GM21528 (cell line): ENCODE measurements at regions not wholly inside any gene's neighbourhood (a gene's known extent, or its start where the extent isn't known, plus 50 kb on each side); places are given as distances from the start of the nearest gene placed in this dataset.

ENCODE experiments used
- ATAC-seq: cut with Tn5 transposase; IDR thresholded peaks from one replicate; pipeline ENCODE4 v1.9.1; 2021; ENCODE audit warnings: mild to moderate bottlenecking, moderate library complexity; ENCODE audit not compliant: unreplicated experiment, low FRiP score

- no peak for ATAC-seq
Observed at GRCh38 chr6:19301980-19302379, 535.2 kb upstream of the ID4 start.

GRCh38 chr6:19303383-19303782, 533.8 kb upstream of the ID4 start:
- no peak for ATAC-seq

DNA sequence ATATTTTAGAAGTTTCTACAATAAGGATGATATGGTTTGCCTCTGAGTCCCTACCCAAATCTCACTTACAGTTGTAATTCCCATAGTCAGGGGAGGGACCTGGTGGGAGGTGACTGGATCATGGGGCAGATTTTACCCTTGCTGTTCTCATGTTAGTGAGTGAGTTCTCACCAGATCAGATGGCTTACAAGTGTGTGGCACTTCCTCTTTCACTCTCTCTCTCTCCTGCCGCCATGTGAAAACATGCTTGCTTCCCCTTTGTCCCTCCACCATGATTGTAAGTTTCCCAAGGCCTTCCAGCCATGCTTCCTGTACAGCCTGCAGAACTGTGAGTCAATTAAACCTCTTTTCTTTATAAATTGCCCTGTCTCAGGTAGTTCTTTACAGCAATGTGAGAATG, 527.5 kb upstream of the ID4 start:
- ATAC-seq = no peak

DNA sequence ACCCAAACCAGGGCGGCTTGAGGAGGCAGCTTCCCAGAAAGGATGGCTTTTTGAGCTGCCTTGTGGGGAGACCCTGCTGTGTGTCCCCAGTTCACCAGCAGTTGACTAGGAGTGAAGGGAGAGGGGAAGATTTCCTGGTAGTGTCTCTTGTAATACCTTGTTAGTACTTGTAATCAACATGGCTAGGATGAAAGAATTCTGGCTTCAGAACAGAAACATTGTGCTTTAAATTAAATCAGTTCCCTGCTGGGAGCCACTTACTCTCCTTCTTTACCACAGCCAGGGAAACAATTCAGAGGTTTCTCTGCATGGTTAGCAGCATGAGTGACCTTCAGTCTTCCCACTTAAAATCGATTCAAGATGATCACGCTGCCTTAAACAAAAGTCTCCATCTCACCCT, 525.4 kb upstream of the ID4 start:
- no peak for ATAC-seq

DNA sequence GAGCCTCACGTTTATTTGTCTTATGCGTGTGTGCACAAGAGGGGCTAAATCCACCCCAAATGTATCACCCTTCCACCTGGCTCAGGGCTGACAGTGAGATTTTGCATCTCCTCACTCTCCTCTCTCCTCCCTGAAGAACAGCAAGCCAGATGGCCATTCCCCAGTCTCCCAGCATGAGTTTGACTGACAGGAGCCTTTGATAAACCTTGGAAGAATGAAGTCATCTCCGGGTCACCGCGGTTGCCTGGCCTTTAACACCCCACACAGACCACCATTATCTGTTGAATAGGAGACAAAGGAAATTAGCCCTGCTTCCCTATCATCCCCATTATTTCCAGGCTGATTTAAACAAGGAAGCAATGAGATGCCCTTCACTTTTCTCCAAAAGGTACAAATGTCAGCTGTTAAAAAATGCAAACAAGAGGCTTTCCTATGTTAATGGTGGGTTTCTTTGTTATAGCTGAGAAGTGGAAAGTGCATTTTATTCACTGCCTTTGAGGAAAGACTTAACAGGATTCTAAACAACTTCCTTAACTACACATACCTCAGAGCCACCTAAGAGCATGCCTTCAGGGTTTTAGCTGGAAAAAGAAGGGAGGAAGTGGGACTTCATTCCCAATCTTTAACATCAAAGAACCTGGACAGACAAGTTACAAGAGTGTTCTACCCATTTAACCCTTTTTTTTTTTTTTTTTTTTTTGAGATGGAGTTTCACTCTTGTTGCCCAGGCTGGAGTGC, 524.8 kb upstream of the ID4 start:
- ATAC-seq = no peak

DNA sequence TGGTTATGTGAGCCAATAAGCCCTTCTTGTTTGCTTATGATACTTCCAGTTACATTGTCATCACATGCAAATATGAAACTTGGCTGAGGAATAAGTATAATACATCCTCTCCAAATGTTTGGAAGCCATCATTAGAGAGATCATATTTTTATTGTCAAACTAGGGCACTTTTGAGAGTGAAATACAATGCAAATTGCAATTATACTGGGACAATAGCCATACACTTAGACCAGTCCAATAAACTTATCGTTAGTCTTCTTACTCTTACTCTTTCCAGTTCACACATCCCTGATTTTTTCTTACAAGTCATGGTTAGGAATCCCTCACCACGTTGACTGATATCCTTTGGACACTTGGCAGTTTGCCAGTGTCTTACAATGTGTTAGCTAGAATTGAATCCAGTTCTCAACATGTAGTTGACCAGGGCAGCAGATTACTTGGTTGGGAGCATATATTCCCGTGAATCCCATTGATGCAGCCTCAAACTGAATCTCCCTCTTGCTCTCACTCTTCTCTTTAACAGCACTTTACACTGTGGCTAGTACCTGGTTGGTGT, 519.7 kb upstream of the ID4 start:
- ATAC-seq = no peak

GRCh38 chr6:19319005-19319404, 518.2 kb upstream of the ID4 start:
- no peak for ATAC-seq

DNA sequence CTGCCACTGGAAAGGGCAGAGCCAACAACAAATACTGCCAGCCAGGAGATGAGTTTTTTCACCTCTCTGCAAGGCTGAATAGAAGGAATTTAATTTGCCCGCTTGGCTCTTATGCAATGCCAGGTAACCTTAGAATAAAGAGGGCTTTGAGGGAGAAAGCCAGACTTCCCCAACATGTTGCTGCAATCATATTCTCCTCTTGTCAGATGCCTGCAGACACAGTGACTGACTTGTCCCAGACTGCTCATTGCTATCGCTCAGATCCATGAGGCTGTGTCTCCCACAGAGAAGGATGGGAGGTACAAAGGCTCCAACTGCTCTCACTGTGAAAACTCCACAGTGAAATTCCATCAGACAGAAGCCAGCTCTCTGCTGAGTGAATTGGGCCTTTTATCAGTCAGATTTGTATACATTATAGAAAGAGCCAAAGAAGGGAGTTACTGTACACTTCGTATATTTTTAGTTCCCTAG, 517.0 kb upstream of the ID4 start:
- ATAC-seq = no peak

GRCh38 chr6:19322691-19323485, 514.3 kb upstream of the ID4 start:
- ATAC-seq = no peak

DNA sequence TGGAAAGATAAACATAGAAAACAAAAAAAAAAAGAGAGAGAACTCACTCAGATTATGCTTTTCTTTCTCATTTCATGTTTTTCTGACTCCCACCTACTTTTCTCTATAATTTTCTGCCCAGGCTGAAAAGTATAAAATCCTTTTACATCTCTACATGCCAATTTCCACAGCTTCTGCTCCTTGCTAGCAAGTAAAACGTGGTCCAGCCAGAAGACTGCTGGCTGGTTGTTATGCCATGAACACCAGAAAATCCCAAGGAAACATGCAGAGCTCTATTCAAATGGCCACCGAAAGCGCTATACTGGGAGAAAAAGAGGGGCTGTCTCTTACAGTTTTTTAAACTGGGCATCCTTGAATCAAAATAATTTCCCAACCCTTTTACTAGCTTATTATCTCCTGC, 512.8 kb upstream of the ID4 start:
- ATAC-seq = no peak

GRCh38 chr6:19325335-19325789, 511.8 kb upstream of the ID4 start:
- no peak for ATAC-seq

DNA sequence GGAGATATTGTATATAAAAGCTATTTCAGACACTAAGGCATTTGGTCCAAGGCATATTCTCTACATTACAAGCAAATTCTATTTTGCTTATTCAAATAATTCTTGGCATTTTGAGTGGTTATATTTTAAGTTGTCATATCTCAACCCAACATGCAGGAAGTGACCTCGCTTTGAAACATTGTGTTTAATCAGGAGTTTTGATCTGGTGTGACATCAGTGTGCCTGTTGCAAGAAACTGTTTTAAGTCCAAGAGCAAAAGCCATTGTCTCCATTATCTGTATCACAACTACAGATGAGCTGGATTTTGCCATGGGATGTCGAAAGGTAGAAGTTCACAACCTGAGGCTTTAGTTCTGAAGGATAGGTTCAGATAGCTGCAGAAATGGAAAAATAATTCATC, 509.9 kb upstream of the ID4 start:
- no peak for ATAC-seq

DNA sequence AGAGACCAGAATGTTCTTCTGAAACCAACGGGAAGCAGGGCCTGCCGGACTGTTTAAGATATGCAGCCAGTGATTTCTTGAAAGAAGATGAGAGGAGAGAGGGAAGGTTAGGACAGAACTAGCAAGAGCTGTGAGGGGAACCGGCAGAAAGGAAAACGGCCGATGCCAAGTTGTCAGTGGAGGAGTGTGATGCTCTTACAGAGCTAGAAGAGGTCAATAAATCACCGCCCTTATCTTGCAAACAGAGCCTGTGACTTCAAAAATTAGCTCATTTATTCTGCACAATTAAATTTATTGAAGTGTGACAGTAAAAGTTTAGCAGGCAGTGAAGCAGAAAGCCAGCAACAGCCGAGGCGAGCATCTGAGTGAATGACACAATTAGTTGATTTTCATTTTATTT, 509.5 kb upstream of the ID4 start:
- ATAC-seq = no peak

GRCh38 chr6:19329078-19329477, 508.1 kb upstream of the ID4 start:
- no peak for ATAC-seq

GRCh38 chr6:19331089-19331488, 506.1 kb upstream of the ID4 start:
- no peak for ATAC-seq

DNA sequence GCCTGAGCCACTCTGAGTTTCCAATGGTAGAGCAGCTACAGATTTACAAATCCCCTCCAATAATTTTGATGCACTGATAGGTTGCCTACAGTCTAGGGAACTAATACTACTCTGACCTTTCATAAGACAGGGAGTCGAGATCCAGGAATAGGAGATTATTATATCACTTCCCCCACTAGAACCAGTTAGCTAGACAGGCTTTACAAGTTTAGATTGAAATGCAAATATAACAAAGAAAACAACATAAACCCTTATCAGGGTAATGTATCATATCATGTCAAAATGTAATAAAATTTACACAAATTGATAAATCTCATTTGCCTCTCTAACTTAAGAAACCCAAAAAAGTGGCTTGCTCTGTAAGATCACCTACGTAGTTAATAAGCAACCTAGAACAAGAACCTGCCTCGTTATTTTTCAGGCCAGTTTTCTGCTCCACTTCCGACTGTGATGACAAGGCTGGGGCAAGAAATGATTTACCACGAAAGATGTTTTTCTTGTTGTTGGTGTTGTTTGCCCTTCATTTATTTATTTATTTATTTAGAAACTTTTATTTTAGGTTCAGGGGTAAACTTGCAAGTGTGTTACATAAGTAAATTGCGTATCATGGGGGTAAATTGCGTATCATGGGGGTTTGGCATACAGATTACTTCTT, 504.2 kb upstream of the ID4 start:
- ATAC-seq = no peak

GRCh38 chr6:19333936-19334335, 503.2 kb upstream of the ID4 start:
- ATAC-seq = no peak

DNA sequence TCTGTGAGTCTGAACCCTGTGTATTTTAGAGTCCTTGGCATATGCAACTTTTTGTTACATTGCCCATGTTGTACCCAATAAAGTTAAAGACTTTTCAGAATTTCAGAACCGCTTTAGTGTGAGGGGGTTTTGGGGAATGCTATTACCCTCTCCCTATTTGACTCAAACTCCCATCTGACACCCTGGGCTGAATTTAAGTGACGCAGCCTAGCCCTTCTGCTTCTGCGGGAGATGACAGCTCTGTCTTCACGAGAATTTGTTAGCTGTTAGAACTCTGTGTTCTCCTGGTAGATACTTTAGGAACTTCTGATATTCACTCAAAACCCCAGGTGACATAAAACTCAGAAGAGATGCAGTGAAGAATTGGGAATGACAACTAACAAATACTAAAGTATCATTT, 500.6 kb upstream of the ID4 start:
- no peak for ATAC-seq

- ATAC-seq = no peak
Observed at GRCh38 chr6:19337101-19337500, 500.1 kb upstream of the ID4 start.

DNA sequence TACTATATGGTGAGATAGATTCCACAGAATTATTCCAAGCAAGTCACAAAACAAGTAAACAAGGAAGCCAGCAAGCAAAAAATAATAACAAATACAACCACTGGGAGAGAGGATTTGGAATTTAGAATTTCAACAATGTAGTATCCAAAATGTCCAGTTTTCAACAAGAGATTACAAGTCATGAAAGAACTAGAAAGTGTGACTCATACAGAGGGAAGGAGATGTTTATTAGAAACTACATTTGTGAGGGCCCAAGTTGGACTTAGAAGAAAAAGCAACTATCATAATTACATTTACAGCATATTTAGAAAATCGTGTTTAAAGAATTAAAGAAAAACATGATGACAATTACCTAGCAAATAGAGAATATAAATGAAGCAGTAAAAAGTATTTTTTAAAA, 494.6 kb upstream of the ID4 start:
- no peak for ATAC-seq

DNA sequence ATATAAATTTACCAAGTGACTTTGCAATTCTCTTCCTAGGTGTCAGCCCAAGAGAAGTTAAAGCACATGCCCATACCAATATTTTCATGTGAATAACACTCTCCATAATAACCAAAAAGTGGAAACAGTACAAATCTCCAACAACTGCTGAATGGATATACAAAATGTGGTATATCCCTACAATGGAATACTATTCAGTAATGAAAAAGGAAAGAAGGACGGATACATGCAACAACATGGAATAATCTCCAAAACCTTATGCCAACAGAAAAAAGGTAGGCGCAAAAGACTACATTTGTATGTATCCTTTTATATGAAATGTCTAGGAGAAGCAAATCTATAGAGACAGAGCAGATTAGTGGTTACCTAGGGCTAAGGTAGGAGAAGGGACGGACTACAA, 487.7 kb upstream of the ID4 start:
- ATAC-seq = no peak
